GM10248 (cell line): ENCODE measurements at regions not wholly inside any gene's neighbourhood (a gene's known extent, or its start where the extent isn't known, plus 50 kb on each side); places are given as distances from the start of the nearest gene placed in this dataset.

Experiments used
- CTCF ChIA-PET: fragments of 300-600 bp; sonication (Branson Sonifier 250); formaldehyde crosslinking; extraction: SDS; loops from one replicate; lab custom pipeline; 2021; ENCODE audit warnings: antibody characterized with exemption; lab: Yijun Ruan, JAX
- POLR2A ChIA-PET: fragments of 350-650 bp; sonication (Branson Sonifier 250); formaldehyde crosslinking; extraction: SDS; loops from one replicate; lab custom pipeline; 2020; ENCODE audit warnings: antibody characterized with exemption; lab: Yijun Ruan, JAX
- DNase-seq: peaks from one replicate; pipeline ENCODE4 v3.0.0; 2012; ENCODE audit errors: extremely low spot score
- TF ChIP-seq, protein P1 (sequence below): IDR thresholded peaks from 2 replicates; pipeline ENCODE4 v1.5.1; 2012; ENCODE audit warnings: mild to moderate bottlenecking, low read depth; ENCODE audit errors: extremely low read depth, missing control alignments, control extremely low read depth

DNA sequence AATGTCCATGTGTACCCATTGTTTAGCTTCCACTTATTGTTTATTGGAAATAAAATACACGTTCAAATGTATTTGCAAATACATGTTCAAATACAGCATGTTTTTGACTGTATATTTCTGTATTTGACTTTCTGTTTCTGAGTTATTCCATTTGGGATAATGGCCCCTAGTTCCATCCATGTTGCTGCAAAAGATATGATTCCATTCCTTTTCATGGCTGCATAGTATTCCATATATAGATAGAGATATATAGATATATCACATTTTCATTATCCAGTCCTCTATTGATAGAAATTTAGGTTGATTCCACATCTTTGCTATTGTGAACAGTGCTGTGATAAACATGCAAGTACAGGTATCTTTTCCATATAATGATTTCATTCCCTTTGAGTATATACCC lies 241.4 kb upstream of the SOX2 start:
- POLR2A ChIA-PET, result no interaction called here
- TF ChIP-seq, protein P1, sequence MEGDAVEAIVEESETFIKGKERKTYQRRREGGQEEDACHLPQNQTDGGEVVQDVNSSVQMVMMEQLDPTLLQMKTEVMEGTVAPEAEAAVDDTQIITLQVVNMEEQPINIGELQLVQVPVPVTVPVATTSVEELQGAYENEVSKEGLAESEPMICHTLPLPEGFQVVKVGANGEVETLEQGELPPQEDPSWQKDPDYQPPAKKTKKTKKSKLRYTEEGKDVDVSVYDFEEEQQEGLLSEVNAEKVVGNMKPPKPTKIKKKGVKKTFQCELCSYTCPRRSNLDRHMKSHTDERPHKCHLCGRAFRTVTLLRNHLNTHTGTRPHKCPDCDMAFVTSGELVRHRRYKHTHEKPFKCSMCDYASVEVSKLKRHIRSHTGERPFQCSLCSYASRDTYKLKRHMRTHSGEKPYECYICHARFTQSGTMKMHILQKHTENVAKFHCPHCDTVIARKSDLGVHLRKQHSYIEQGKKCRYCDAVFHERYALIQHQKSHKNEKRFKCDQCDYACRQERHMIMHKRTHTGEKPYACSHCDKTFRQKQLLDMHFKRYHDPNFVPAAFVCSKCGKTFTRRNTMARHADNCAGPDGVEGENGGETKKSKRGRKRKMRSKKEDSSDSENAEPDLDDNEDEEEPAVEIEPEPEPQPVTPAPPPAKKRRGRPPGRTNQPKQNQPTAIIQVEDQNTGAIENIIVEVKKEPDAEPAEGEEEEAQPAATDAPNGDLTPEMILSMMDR, result no peak
- CTCF ChIA-PET, result interaction anchor here (1.1 kb wide), 1 partner anchor 11 kb away, joined by 4 read pairs; no protein-coding TSS in a partner anchor
- no peak for DNase-seq

DNA sequence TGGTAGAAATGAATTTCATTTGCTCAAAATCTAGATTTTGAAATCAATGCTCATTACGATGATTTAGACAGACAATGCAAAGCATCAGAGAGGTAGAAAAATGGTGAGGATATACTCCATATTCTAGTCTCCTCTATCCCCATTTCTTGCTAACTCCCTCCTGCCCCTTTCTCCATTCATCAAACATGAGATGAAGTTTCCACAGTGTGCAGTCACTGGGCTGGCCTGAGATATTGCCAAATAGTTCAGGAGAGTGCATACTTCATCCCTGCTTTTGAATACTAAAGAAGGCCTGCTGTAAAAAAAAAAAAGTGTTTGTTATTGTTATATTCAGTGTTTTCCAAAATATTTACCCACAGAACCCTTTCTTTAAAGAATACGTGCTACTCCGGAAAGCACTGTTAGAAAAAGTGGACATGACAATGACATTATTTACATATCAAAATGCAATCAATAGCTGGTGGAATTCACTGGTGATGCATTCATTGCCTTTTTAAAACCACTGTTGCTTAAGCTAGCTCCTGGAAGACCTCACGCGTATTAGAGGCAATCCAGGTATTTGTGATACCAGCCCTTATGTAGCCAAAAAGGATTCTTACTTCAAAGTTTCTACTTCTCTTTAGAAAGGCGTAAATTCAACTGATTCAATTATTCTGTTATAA lies 247.6 kb upstream of the SOX2 start:
- DNase-seq, result no peak
- POLR2A ChIA-PET, result no interaction called here
- CTCF ChIA-PET, result interaction anchor here (0.7 kb wide), 1 partner anchor 1937 kb away, joined by 3 read pairs; no protein-coding TSS in a partner anchor
- TF ChIP-seq, protein P1, result no peak

DNA sequence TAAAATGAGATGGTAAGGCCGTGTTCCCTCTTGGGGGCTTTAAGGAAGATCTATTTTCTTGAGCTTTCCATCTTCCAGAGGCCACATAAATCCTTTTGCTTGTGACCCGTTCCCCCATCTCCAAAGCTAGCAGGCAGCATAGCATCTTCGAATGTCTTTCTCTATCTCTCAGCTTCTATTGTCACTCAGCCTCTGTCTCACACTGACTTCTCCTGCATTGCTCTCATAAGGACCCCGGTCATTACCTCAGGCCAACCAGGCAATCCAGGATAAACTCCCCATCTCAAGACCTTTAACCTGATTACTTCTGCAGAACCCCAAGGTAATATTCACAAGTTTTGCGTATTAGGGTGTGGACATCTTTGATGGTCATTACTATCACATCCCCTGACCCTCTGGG lies 250.3 kb upstream of the SOX2 start:
- TF ChIP-seq, protein P1, result no peak
- POLR2A ChIA-PET, result no interaction called here
- CTCF ChIA-PET, result interaction anchor here (0.8 kb wide), 1 partner anchor 13 kb away, joined by 3 read pairs; no protein-coding TSS in a partner anchor
- DNase-seq, result no peak

DNA sequence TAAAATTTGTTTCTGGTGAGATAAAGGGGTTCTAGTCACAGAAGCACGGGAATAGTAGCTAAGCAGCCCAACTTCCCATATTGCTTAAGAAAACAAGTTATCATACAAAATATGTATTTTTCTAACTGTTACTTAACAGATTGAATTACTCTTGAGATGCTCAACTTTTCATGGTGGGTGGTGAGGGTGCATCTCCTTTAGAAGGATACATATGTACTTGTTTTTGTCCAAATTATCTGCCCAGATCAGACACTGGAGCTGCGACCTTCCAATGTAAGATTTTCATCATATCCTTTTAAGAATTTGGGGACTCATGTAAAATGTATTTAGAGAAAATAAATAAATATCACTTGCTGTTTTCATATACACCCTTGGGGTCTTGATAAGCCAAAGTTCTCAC lies 252.2 kb upstream of the SOX2 start:
- DNase-seq, result no peak
- TF ChIP-seq, protein P1, result no peak
- ChIA-PET CTCF (interaction anchor here (1.0 to 1.8 kb wide), 2 partner anchors 10 to 17 kb away, joined by 3 to 4 read pairs; no protein-coding TSS in a partner anchor), POLR2A (no interaction called here)

DNA sequence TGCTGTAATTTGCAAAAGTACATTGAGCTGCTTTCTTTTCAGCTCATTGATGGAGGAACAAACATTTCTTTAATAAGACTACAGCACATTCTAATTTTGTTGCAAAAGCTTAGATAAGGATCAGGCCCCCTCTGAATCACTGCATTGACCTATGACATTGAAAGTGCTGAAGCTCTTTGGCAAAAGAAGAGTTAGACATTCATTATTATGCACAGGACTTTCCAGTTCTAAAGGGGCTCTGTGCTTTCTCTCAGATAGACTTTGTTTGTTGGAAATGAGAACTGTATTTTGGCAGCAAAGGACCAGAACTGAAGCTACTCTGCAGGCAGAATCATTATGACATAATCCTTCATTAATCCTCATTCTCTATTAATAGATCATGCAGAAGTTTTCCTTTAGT lies 252.9 kb upstream of the SOX2 start:
- POLR2A ChIA-PET, result no interaction called here
- TF ChIP-seq, protein P1, result no peak
- CTCF ChIA-PET, result interaction anchor here (1.0 to 1.8 kb wide), 2 partner anchors 11 to 16 kb away, joined by 3 to 4 read pairs; no protein-coding TSS in a partner anchor
- DNase-seq, result no peak

DNA sequence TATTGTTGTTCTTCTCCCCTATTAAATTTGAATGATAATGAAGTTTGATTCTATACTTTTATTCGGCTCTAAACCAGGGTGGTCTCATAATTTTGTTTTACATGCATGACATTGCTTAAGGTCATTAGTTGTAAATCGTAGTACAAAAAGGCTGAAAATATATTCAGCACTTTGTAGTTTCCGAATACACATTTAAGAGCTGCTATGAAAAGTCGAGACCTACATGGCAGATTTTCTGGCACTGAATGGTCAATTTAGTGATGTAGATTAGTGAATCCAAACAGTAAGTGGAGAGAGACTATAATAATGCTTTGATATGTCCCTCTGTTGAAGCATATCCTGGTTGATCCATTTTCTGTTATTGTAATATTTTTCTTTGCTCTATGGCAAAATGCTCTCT lies 254.0 kb upstream of the SOX2 start:
- ChIA-PET POLR2A (no interaction called here), CTCF (no interaction called here)
- DNase-seq, result no peak
- TF ChIP-seq, protein P1, result no peak
